Osteocyte (in vitro differentiated cells): ENCODE measurements at regions not wholly inside any gene's neighbourhood (a gene's known extent, or its start where the extent isn't known, plus 50 kb on each side); places are given as distances from the start of the nearest gene placed in this dataset.

Experiments
- DNase-seq: peaks from one replicate; pipeline ENCODE4 v3.0.0; 2021; ENCODE audit warnings: mixed read lengths; ENCODE audit not compliant: unreplicated experiment; ENCODE audit errors: extremely low spot score
- H3K27ac Mint-ChIP-seq: one replicate; pipeline ENCODE4 v1.8.0; 2021; ENCODE audit warnings: mild to moderate bottlenecking, mixed read lengths; ENCODE audit not compliant: unreplicated experiment
- H3K27me3 Mint-ChIP-seq: one replicate; pipeline ENCODE4 v1.8.0; 2021; ENCODE audit warnings: mixed read lengths; ENCODE audit not compliant: unreplicated experiment
- H3K36me3 Mint-ChIP-seq: one replicate; pipeline ENCODE4 v1.8.0; 2021; ENCODE audit warnings: mixed read lengths; ENCODE audit not compliant: unreplicated experiment
- H3K4me1 Mint-ChIP-seq: one replicate; pipeline ENCODE4 v1.8.0; 2021; ENCODE audit warnings: mixed read lengths; ENCODE audit not compliant: unreplicated experiment
- H3K4me3 Mint-ChIP-seq: one replicate; pipeline ENCODE4 v1.8.0; 2021; ENCODE audit warnings: mild to moderate bottlenecking, moderate library complexity, mixed read lengths; ENCODE audit not compliant: unreplicated experiment
- H3K9me3 Mint-ChIP-seq: one replicate; pipeline ENCODE4 v1.8.0; 2021; ENCODE audit warnings: mixed read lengths; ENCODE audit not compliant: unreplicated experiment
- CTCF ChIP-seq: fragments of 200-600 bp; sonication (generic); IDR thresholded peaks from 2 replicates; pipeline ENCODE4 v1.5.0; 2021; ENCODE audit warnings: antibody characterized with exemption, mild to moderate bottlenecking, moderate library complexity

- no peak for TF ChIP-seq CTCF
- DNase-seq, result no peak
- H3K27ac Mint-ChIP-seq, result no peak overlapping the region
These were observed 260.1 kb upstream of the C16orf82 start for GRCh38 chr16:26806657-26807056.

GRCh38 chr16:26809461-26809860 lies 257.3 kb upstream of the C16orf82 start:
- H3K36me3 Mint-ChIP-seq, result no peaks in the 10 kb centered on the region
- no peak overlapping the region for H3K27ac Mint-ChIP-seq
- H3K4me1 Mint-ChIP-seq, result no peaks in the 10 kb centered on the region
- no peak overlapping the region for H3K4me3 Mint-ChIP-seq
- no peak for DNase-seq
- H3K27me3 Mint-ChIP-seq, result no peaks in the 10 kb centered on the region
- TF ChIP-seq CTCF, result no peak
- peaks cover 7% of the 10 kb centered on the region for H3K9me3 Mint-ChIP-seq

More at GRCh38 chr16:26806657-26807056, 260.1 kb upstream of the C16orf82 start:
- Mint-ChIP-seq H3K4me1 (no peaks in the 10 kb centered on the region), H3K9me3 (peaks cover 7% of the 10 kb centered on the region), H3K27me3 (no peaks in the 10 kb centered on the region), H3K4me3 (no peak overlapping the region), H3K36me3 (no peaks in the 10 kb centered on the region)

- Mint-ChIP-seq H3K9me3 (peaks cover 4% of the 10 kb centered on the region), H3K4me1 (no peaks in the 10 kb centered on the region), H3K36me3 (no peaks in the 10 kb centered on the region), H3K27ac (no peak overlapping the region), H3K4me3 (no peak overlapping the region), H3K27me3 (no peaks in the 10 kb centered on the region)
- TF ChIP-seq CTCF, result no peak
- DNase-seq, result peak; percentile 23
These were observed 250.5 kb upstream of the C16orf82 start for GRCh38 chr16:26816266-26816665.

GRCh38 chr16:26816885-26817571 lies 249.7 kb upstream of the C16orf82 start:
- DNase-seq, result peak; percentile 66
- Mint-ChIP-seq H3K27ac (no peak overlapping the region), H3K4me1 (no peaks in the 10 kb centered on the region), H3K36me3 (no peaks in the 10 kb centered on the region), H3K4me3 (no peak overlapping the region), H3K27me3 (no peaks in the 10 kb centered on the region), H3K9me3 (peaks cover 4% of the 10 kb centered on the region)
- no peak for TF ChIP-seq CTCF

GRCh38 chr16:26818393-26818792 lies 248.3 kb upstream of the C16orf82 start:
- no peaks in the 10 kb centered on the region for H3K4me1 Mint-ChIP-seq
- no peak overlapping the region for H3K27ac Mint-ChIP-seq
- H3K4me3 Mint-ChIP-seq, result no peak overlapping the region
- no peak for TF ChIP-seq CTCF
- no peak for DNase-seq
- peaks cover 4% of the 10 kb centered on the region for H3K9me3 Mint-ChIP-seq
- H3K36me3 Mint-ChIP-seq, result no peaks in the 10 kb centered on the region
- no peaks in the 10 kb centered on the region for H3K27me3 Mint-ChIP-seq
